Lower leg skin (tissue), 3 donors: ENCODE measurements at regions not wholly inside any gene's neighbourhood (a gene's known extent, or its start where the extent isn't known, plus 50 kb on each side); places are given as distances from the start of the nearest gene placed in this dataset.

Experiments
- POLR2A ChIP-seq, 2 donors: fragments of 450-650 bp; IDR thresholded peaks; one replicate each; pipeline ENCODE4 v1.6.1; 2016 to 2017; ENCODE audit warnings: antibody characterized with exemption in 2 of 2, mild to moderate bottlenecking in 1 of 2, moderate library complexity in 1 of 2
- TF ChIP-seq, protein P1 (sequence below), 3 donors: fragments of 450-650 bp; IDR thresholded peaks; one replicate each; pipeline ENCODE4 v1.5.1; 2016; ENCODE audit warnings: antibody characterized with exemption in 3 of 3, mild to moderate bottlenecking in 3 of 3, moderate library complexity in 2 of 3

DNA sequence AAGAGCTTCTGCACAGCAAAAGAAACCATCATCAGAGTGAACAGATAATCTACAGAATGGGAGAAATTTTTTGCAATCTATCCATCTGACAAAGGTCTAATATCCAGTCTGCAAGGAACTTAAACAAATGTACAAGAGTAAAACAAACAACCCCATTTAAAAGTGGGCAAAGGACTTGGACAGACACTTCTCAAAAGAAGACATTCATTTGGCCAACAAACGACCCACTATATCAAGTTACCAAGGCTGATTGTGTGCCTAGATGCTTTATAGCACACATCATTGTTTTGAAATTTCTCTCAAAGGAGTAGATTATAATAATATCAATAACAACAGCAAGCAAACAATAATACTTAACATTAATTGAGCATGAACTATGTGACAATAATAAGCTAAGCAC is 117.1 kb downstream of the TFPI2 start:
- TF ChIP-seq, protein P1, sequence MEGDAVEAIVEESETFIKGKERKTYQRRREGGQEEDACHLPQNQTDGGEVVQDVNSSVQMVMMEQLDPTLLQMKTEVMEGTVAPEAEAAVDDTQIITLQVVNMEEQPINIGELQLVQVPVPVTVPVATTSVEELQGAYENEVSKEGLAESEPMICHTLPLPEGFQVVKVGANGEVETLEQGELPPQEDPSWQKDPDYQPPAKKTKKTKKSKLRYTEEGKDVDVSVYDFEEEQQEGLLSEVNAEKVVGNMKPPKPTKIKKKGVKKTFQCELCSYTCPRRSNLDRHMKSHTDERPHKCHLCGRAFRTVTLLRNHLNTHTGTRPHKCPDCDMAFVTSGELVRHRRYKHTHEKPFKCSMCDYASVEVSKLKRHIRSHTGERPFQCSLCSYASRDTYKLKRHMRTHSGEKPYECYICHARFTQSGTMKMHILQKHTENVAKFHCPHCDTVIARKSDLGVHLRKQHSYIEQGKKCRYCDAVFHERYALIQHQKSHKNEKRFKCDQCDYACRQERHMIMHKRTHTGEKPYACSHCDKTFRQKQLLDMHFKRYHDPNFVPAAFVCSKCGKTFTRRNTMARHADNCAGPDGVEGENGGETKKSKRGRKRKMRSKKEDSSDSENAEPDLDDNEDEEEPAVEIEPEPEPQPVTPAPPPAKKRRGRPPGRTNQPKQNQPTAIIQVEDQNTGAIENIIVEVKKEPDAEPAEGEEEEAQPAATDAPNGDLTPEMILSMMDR (IDR thresholded peaks at IDR 0.05), result no peak
- no peak for TF ChIP-seq POLR2A (IDR thresholded peaks at IDR 0.05)
